GM10248 (cell line): ENCODE measurements at regions not wholly inside any gene's neighbourhood (a gene's known extent, or its start where the extent isn't known, plus 50 kb on each side); places are given as distances from the start of the nearest gene placed in this dataset.

Source experiments
- CTCF ChIA-PET: fragments of 300-600 bp; sonication (Branson Sonifier 250); formaldehyde crosslinking; extraction: SDS; loops from one replicate; lab custom pipeline; 2021; ENCODE audit warnings: antibody characterized with exemption; lab: Yijun Ruan, JAX
- POLR2A ChIA-PET: fragments of 350-650 bp; sonication (Branson Sonifier 250); formaldehyde crosslinking; extraction: SDS; loops from one replicate; lab custom pipeline; 2020; ENCODE audit warnings: antibody characterized with exemption; lab: Yijun Ruan, JAX
- DNase-seq: peaks from one replicate; pipeline ENCODE4 v3.0.0; 2012; ENCODE audit errors: extremely low spot score
- TF ChIP-seq, protein P1 (sequence below): IDR thresholded peaks from 2 replicates; pipeline ENCODE4 v1.5.1; 2012; ENCODE audit warnings: mild to moderate bottlenecking, low read depth; ENCODE audit errors: extremely low read depth, missing control alignments, control extremely low read depth

DNA sequence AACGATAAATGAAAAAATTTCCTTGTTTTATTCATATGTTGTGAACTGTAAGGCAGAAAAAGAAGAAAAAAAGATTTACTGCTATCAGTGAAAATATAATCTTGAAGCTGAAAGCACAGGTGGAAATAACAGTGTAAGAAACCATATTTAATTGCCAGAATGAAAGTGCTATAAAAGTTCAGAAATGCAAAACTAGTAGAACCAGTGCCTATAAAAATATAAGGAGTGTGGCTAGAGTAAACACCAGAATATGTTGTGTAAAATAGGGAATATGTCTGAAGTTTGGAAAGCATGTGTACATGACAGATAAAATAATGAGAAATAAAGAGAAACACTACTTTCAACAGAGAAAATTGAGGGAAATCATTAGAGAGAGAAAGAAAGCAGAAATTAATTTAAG lies 350.5 kb upstream of the NPSR1 start:
- TF ChIP-seq, protein P1, sequence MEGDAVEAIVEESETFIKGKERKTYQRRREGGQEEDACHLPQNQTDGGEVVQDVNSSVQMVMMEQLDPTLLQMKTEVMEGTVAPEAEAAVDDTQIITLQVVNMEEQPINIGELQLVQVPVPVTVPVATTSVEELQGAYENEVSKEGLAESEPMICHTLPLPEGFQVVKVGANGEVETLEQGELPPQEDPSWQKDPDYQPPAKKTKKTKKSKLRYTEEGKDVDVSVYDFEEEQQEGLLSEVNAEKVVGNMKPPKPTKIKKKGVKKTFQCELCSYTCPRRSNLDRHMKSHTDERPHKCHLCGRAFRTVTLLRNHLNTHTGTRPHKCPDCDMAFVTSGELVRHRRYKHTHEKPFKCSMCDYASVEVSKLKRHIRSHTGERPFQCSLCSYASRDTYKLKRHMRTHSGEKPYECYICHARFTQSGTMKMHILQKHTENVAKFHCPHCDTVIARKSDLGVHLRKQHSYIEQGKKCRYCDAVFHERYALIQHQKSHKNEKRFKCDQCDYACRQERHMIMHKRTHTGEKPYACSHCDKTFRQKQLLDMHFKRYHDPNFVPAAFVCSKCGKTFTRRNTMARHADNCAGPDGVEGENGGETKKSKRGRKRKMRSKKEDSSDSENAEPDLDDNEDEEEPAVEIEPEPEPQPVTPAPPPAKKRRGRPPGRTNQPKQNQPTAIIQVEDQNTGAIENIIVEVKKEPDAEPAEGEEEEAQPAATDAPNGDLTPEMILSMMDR, result no peak
- ChIA-PET POLR2A (no interaction called here), CTCF (interaction anchor here (1.6 kb wide), 1 partner anchor 13 kb away, joined by 7 read pairs; no protein-coding TSS in a partner anchor)
- no peak for DNase-seq

DNA sequence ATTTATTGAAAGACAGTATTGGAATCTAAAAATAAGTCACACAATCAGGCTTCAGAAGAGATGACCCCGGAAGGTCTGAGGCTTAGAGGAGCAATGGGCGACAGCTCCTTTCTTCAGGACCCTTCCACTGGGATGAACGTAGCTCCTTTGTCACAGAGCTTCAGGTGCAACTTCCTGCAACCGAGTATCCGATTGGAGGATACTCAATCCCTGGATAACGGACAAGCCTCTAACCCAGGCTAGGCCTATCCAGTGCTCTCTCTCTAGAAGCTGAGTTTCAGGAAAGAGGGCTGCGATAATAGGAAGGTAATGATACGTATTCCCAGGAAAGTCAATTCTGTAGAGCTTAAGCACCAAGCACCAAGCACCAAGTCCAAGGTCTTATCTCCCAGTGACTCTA lies 349.4 kb upstream of the NPSR1 start:
- ChIA-PET POLR2A (no interaction called here), CTCF (interaction anchor here (5.2 kb wide), 1 partner anchor 11 kb away, joined by 28 read pairs; no protein-coding TSS in a partner anchor)
- TF ChIP-seq, protein P1, result no peak
- no peak for DNase-seq

DNA sequence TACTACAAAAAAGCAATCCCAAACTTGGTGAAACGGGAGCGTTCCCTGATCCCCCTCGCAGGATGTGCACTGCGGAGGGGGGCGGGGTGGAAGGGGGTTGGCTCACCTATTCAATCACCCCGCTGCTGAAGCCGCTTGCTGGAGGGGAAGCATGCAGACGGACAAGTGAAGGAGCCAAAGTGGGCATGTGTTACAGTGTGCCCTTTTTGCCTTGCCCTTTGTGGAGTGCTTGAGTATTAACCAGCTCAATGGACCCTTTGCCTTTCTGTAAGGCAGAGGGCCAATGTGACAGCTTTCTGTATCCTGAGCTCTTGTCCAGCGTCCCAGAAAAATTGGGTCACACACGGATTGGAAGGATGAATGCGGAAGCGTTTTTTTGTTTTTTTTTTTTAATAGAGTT lies 348.9 kb upstream of the NPSR1 start:
- CTCF ChIA-PET, result interaction anchor here (1.2 to 5.2 kb wide), 2 partner anchors 11 to 18 kb away, joined by 3 to 28 read pairs; no protein-coding TSS in a partner anchor
- TF ChIP-seq, protein P1, result no peak
- POLR2A ChIA-PET, result no interaction called here

DNA sequence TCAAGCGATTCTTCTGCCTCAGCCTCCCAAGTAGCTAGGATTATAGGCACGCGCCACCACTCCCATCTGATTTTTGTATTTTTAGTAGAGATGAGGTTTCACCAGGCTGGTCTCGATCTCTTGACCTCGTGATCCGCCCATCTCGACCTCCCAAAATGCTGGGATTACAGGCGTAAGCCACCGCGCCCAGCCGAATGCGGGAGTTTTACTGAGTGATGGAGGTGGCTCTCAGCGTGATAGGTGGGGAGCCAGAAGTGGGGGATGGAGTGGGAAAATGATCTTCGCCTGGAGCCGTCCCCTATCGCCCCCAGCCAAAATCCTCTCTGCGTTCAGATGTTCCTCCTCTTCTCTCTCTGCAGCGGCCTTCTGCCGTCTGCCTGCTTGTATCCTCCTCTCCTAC lies 348.4 kb upstream of the NPSR1 start:
- TF ChIP-seq, protein P1, result no peak
- DNase-seq, result no peak
- CTCF ChIA-PET, result interaction anchor here (1.2 to 5.2 kb wide), 2 partner anchors 10 to 18 kb away, joined by 3 to 28 read pairs; no protein-coding TSS in a partner anchor
- POLR2A ChIA-PET, result no interaction called here

More for the DNA sequence above, 348.9 kb upstream of the NPSR1 start:
- DNase-seq, result no peak

DNA sequence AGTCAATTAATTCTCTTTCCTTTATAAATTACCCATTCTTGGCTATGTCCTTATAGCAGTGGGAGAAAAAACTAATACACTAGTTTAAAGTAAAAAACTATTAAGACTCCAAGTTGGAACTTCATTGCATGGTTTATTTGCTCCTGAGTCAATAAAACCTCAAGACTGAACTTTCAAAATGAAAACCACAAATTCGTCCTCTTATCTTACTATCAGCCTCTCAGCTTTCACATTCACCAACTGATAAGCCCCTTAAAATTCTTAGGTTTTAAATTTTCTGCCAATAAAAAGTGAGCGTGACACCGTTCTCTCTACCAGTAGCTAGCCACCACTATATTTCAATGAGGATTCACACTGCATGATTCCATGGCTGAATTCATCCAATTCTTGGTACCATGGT lies 346.4 kb upstream of the NPSR1 start:
- TF ChIP-seq, protein P1, result no peak
- no peak for DNase-seq
- CTCF ChIA-PET, result interaction anchor here (5.2 kb wide), 1 partner anchor 8 kb away, joined by 28 read pairs; no protein-coding TSS in a partner anchor
- POLR2A ChIA-PET, result no interaction called here

DNA sequence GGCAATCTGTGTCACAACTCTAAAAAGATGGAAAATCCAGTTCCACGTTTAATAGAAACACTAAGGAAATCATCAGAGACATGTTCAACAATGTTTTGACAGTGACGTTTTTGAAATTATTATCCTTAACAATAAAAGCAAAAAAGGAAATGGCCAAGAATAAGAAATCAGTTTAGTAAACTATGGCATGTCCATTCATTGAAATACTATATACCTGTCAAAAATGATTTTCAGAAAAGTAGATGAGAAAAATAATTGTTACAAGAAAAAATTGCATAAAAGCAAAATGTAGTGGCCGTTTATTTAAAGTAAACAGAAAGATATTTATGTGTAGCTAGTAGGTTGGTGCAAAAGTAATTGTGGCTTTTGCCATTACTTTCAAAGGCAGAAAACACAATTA lies 345.4 kb upstream of the NPSR1 start:
- DNase-seq, result no peak
- POLR2A ChIA-PET, result no interaction called here
- TF ChIP-seq, protein P1, result no peak
- CTCF ChIA-PET, result interaction anchor here (5.2 kb wide), 1 partner anchor 7 kb away, joined by 28 read pairs; no protein-coding TSS in a partner anchor
